Type B pancreatic cell (in vitro differentiated cells): ENCODE measurements at regions not wholly inside any gene's neighbourhood (a gene's known extent, or its start where the extent isn't known, plus 50 kb on each side); places are given as distances from the start of the nearest gene placed in this dataset.

Experiments
- DNase-seq: peaks from one replicate; pipeline ENCODE4 v3.0.0; 2021; ENCODE audit warnings: mixed read lengths; ENCODE audit not compliant: unreplicated experiment; ENCODE audit errors: extremely low spot score
- H3K27ac Mint-ChIP-seq: 2 replicates; pipeline ENCODE4 v1.8.0; 2021; ENCODE audit warnings: mild to moderate bottlenecking, mixed read lengths
- H3K27me3 Mint-ChIP-seq: 2 replicates; pipeline ENCODE4 v1.8.0; 2021; ENCODE audit warnings: mixed read lengths
- H3K36me3 Mint-ChIP-seq: 2 replicates; pipeline ENCODE4 v1.8.0; 2021; ENCODE audit warnings: mixed read lengths
- H3K4me1 Mint-ChIP-seq: one replicate; pipeline ENCODE4 v1.8.0; 2021; ENCODE audit warnings: mixed read lengths; ENCODE audit not compliant: unreplicated experiment
- H3K4me3 Mint-ChIP-seq: 2 replicates; pipeline ENCODE4 v1.8.0; 2021; ENCODE audit warnings: mild to moderate bottlenecking, mixed read lengths
- H3K9me3 Mint-ChIP-seq: 2 replicates; pipeline ENCODE4 v1.8.0; 2021; ENCODE audit warnings: mixed read lengths
- TF ChIP-seq, protein P1 (sequence below): fragments of 200-600 bp; sonication (generic); conservative IDR thresholded peaks from 2 replicates; pipeline ENCODE4 v1.5.0; 2021; ENCODE audit warnings: antibody characterized with exemption, mild to moderate bottlenecking

DNA sequence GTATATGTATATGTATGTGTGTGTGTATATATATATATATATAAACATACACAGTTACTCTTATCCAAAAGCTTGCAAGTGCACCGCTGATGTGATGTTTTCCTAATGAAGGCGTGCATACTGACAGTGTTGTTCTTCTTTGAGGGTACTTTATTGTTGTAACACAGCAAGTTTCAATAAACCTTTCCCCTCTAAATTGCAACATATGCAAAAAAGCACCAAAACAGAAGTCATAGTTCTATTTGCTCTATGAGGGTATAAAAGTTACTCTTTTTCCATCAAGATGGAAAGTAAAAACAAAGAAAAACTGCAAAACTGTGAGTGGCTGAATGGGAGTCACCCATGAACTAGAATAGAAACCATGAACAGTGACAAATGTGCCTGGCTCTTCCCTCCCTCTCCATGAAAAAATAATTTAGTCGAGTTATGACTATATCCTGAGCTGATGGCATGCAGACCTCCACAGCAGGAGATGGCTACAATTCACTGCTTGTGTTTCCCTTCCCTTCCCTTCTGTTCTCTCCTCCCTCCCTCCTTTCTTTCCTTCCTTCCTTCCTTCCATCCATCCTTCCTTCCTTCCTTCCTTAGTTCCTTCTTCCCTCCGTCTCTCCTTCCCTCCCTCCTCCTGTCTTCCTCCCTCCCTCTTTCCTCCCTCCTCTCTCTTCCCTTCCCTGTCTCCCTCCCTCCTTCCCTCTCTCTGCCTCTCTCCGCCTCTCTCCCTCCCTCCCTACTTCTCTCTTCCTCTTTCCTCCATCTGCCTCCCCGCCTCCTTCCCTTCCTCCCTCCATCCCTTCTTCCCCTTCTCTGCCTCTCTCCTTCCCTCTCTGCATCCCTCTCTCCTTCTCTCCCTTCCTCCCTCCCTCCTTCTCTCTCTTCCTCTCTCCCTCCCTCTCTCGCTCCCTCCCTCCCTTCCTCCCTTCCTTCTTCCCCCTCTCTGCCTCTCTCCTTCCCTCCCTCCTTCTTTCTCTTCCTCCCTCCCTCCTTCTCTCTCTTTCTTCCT lies 220.7 kb upstream of the POU3F1 start:
- H3K27ac Mint-ChIP-seq, result no peak overlapping the region
- no peaks in the 10 kb centered on the region for H3K4me1 Mint-ChIP-seq
- H3K9me3 Mint-ChIP-seq, result no peaks in the 10 kb centered on the region
- TF ChIP-seq, protein P1, sequence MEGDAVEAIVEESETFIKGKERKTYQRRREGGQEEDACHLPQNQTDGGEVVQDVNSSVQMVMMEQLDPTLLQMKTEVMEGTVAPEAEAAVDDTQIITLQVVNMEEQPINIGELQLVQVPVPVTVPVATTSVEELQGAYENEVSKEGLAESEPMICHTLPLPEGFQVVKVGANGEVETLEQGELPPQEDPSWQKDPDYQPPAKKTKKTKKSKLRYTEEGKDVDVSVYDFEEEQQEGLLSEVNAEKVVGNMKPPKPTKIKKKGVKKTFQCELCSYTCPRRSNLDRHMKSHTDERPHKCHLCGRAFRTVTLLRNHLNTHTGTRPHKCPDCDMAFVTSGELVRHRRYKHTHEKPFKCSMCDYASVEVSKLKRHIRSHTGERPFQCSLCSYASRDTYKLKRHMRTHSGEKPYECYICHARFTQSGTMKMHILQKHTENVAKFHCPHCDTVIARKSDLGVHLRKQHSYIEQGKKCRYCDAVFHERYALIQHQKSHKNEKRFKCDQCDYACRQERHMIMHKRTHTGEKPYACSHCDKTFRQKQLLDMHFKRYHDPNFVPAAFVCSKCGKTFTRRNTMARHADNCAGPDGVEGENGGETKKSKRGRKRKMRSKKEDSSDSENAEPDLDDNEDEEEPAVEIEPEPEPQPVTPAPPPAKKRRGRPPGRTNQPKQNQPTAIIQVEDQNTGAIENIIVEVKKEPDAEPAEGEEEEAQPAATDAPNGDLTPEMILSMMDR, result no peak
- no peak overlapping the region for H3K4me3 Mint-ChIP-seq
- H3K27me3 Mint-ChIP-seq, result peaks cover 64% of the 10 kb centered on the region
- DNase-seq, result no peak
- no peaks in the 10 kb centered on the region for H3K36me3 Mint-ChIP-seq

DNA sequence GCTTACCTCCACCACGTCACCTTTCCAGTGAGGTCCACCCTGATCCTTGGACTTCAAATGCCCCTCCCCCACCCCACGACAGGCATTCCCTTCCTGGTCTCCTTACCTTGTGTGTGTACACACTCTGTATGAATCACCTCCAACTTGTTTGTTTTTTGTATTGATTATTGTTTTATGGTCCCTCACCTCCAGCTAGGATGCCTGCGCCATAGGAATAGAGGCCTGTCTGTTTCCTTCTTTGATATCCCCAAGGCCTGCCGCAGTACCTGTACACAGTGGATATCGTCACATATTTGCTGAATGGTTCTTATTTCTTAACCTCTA lies 219.6 kb upstream of the POU3F1 start:
- no peaks in the 10 kb centered on the region for H3K4me1 Mint-ChIP-seq
- H3K36me3 Mint-ChIP-seq, result no peaks in the 10 kb centered on the region
- no peak overlapping the region for H3K27ac Mint-ChIP-seq
- TF ChIP-seq, protein P1, result no peak
- DNase-seq, result no peak
- peaks cover 67% of the 10 kb centered on the region for H3K27me3 Mint-ChIP-seq
- no peaks in the 10 kb centered on the region for H3K9me3 Mint-ChIP-seq
- no peak overlapping the region for H3K4me3 Mint-ChIP-seq

DNA sequence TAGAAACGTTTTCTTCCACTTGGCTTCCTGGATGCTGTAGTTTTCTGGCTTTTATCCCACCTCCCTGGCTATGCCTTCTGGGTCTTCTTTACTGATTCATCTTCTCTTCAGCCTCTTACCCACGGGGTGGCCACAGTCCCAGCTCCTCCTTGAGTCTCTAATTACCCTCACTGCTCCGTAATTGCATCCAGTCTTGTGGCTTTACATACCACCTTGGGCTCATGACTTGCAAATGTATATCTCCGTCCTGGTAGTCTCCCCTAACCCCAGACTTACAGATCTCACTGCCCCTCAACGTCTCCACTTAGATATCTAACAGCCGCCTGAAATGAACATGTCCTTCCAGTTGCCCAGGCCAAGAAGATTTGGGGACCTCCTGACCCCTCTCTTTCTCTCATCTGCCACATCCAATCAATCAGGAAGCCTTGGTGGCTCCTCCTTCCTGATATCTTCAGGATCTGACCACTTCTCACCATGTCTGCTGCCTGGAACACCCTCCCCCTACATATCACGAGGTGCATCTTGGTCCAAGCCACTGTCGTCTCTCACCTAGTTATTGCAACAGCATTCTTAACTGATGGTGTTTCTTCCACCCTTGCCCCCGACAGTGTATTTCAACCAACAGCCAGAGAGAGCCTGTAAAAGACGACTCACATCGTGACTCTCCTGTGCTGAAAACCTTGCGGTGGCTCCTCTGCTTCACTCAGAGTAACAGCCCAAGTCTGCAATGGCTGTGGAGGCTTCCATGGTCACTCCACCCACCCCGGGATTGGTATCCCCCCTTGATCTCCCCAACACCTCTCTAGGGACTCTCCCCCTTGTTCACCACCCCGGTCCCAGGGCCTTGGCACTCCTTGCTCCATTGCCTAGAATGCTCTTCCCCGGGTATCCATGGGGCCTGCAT lies 219.0 kb upstream of the POU3F1 start:
- Mint-ChIP-seq H3K27me3 (peaks cover 67% of the 10 kb centered on the region), H3K36me3 (no peaks in the 10 kb centered on the region), H3K4me3 (no peak overlapping the region), H3K4me1 (no peaks in the 10 kb centered on the region), H3K9me3 (no peaks in the 10 kb centered on the region), H3K27ac (no peak overlapping the region)
- TF ChIP-seq, protein P1, result no peak
- DNase-seq, result no peak

DNA sequence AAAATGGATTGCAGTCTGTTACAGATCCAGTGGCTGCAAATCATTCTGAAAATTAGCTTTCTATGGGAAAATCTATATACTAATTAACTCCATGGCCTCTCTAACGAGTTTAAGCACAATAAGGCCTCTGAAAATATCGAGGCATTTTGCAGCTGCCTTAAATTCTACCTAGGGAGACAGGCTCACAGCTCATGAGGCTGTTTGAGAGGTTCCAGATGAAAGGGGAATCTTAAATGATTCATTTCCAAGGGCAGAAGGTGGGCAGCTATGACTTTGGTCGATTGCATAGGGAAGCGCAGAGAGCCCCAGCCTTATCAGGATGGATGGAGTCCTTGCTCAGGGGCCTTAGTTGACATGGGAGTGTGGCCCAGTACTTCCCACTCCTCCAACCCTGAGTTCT lies 216.8 kb upstream of the POU3F1 start:
- no peak overlapping the region for H3K4me3 Mint-ChIP-seq
- H3K9me3 Mint-ChIP-seq, result no peaks in the 10 kb centered on the region
- H3K27ac Mint-ChIP-seq, result no peak overlapping the region
- no peaks in the 10 kb centered on the region for H3K4me1 Mint-ChIP-seq
- H3K27me3 Mint-ChIP-seq, result peaks cover 65% of the 10 kb centered on the region
- H3K36me3 Mint-ChIP-seq, result no peaks in the 10 kb centered on the region
- TF ChIP-seq, protein P1, result no peak
- no peak for DNase-seq

DNA sequence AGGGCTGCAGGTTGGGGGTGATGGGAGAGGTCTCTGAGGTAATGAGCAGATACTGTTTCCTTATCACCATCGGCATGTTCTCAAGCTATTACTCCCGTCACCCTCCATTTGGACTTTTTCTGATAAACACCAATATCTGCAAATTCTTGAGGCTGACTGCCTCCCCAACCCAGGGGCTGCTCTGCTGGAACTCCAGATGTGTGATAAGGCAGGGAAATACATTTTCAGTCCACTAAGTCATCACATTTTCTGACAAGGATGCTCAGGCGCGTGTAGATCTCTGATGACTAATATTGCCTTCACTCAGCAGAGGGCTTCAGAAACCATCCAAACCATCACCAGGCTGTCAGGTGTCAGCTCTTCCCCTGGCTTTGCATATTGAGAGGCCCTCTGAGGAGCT lies 215.0 kb upstream of the POU3F1 start:
- H3K27ac Mint-ChIP-seq, result no peak overlapping the region
- H3K27me3 Mint-ChIP-seq, result peaks cover 68% of the 10 kb centered on the region
- H3K4me1 Mint-ChIP-seq, result no peaks in the 10 kb centered on the region

More for the DNA sequence above, 215.0 kb upstream of the POU3F1 start:
- Mint-ChIP-seq H3K9me3 (no peaks in the 10 kb centered on the region), H3K36me3 (no peaks in the 10 kb centered on the region), H3K4me3 (no peak overlapping the region)
- DNase-seq, result no peak
- TF ChIP-seq, protein P1, result no peak
